ENCODE measurements at regions not wholly inside any gene's neighbourhood (a gene's known extent, or its start where the extent isn't known, plus 50 kb on each side); places are given as distances from the start of the nearest gene placed in this dataset.
"Not testable (repeated sequence)": the region's sequence is repeated elsewhere in the genome, so short reads cannot be mapped to it uniquely, and the experiment has no call there.

- intact Hi-C loops (cut with DNase I) = no loop called here
- Histone ChIP-seq H3K27me3 (no peaks in the 10 kb centered on the region), H3K4me3 (no peak overlapping the region), H3K27ac (no peak overlapping the region), H3K36me3 (replicated peaks in 1 of 2) (no peaks in the 10 kb centered on the region), H3K9me3 (replicated peaks in 1 of 3) (no peaks in the 10 kb centered on the region), H3K4me1 (replicated peaks in 1 of 2) (no peaks in the 10 kb centered on the region)
- TF ChIP-seq POLR2A (IDR thresholded peaks at IDR 0.05) = no peak
- no peak for TF ChIP-seq CTCF (IDR thresholded peaks at IDR 0.05)
- no peak for DNase-seq
- WGBS, 4 donors = 43 to 88% (median 63%) methylated on average over 1 of the region's 1 CpG
Measured at GRCh38 chr9:101814064-101814463, 75.6 kb upstream of the GRIN3A start.

GRCh38 chr9:101807879-101808278, 69.4 kb upstream of the GRIN3A start:
- WGBS, 4 donors = 72 to 92% (median 83%) methylated on average over 3 to 4 of the region's 4 CpGs
- H3K36me3 ChIP-seq (replicated peaks in 1 of 2); H3K4me1 ChIP-seq (replicated peaks in 1 of 2); H3K27ac ChIP-seq; H3K9me3 ChIP-seq (replicated peaks in 1 of 3); H3K27me3 ChIP-seq; H3K4me3 ChIP-seq; intact Hi-C loops (cut with DNase I); DNase-seq: not testable (repeated sequence)

- 56 to 70% (median 59%) methylated on average over 5 of the region's 5 CpGs for WGBS, 4 donors
- Histone ChIP-seq H3K4me1 (replicated peaks in 1 of 2) (no peaks in the 10 kb centered on the region), H3K4me3 (no peak overlapping the region), H3K9me3 (replicated peaks in 1 of 3) (no peaks in the 10 kb centered on the region), H3K36me3 (replicated peaks in 1 of 2) (no peaks in the 10 kb centered on the region), H3K27ac (no peak overlapping the region), H3K27me3 (no peaks in the 10 kb centered on the region)
- intact Hi-C loops (cut with DNase I) = no loop called here
- DNase-seq = no peak
- TF ChIP-seq CTCF (IDR thresholded peaks at IDR 0.05) (no peak), POLR2A (IDR thresholded peaks at IDR 0.05) (no peak)
Measured at GRCh38 chr9:101796044-101796443, 57.6 kb upstream of the GRIN3A start.

GRCh38 chr9:101795147-101795546, 56.7 kb upstream of the GRIN3A start:
- H3K4me3 ChIP-seq = no peak overlapping the region
- TF ChIP-seq CTCF (IDR thresholded peaks at IDR 0.05) = no peak
- no peak for TF ChIP-seq POLR2A (IDR thresholded peaks at IDR 0.05)
- no peaks in the 10 kb centered on the region for H3K9me3 ChIP-seq (replicated peaks in 1 of 3)
- H3K36me3 ChIP-seq (replicated peaks in 1 of 2) = no peaks in the 10 kb centered on the region
- WGBS, 4 donors = 66 to 71% (median 69%) methylated on average over 2 of the region's 2 CpGs
- H3K27ac ChIP-seq = no peak overlapping the region
- no peaks in the 10 kb centered on the region for H3K27me3 ChIP-seq
- no peak for DNase-seq
- no peaks in the 10 kb centered on the region for H3K4me1 ChIP-seq (replicated peaks in 1 of 2)
- intact Hi-C loops (cut with DNase I) = no loop called here

GRCh38 chr9:101792475-101792874, 54.0 kb upstream of the GRIN3A start:
- no peaks in the 10 kb centered on the region for H3K9me3 ChIP-seq (replicated peaks in 1 of 3)
- TF ChIP-seq CTCF (IDR thresholded peaks at IDR 0.05) (no peak), POLR2A (IDR thresholded peaks at IDR 0.05) (no peak)
- intact Hi-C loops (cut with DNase I) = no loop called here

More at GRCh38 chr9:101792475-101792874, 54.0 kb upstream of the GRIN3A start:
- H3K4me1 ChIP-seq (replicated peaks in 1 of 2) = no peaks in the 10 kb centered on the region
- no peak overlapping the region for H3K27ac ChIP-seq
- H3K4me3 ChIP-seq = no peak overlapping the region
- H3K27me3 ChIP-seq = no peaks in the 10 kb centered on the region
- DNase-seq = no peak
- whole genome bisulfite sequencing, 4 donors = 69 to 86% (median 84%) methylated on average over 3 of the region's 3 CpGs
- no peaks in the 10 kb centered on the region for H3K36me3 ChIP-seq (replicated peaks in 1 of 2)
